WTC11 (cell line): ENCODE measurements at regions not wholly inside any gene's neighbourhood (a gene's known extent, or its start where the extent isn't known, plus 50 kb on each side); places are given as distances from the start of the nearest gene placed in this dataset.

ENCODE experiments used
- ATAC-seq: fragments of 200-7000 bp; cut with Tn5 transposase; 2 replicates; pipeline ENCODE4 v1.10.0; 2021; ENCODE audit warnings: mild to moderate bottlenecking, moderate library complexity
- CTCF ChIA-PET: fragments of 300-600 bp; sonication (Branson Sonifier 250); formaldehyde crosslinking; loops from one replicate; lab custom pipeline; 2021; ENCODE audit warnings: antibody characterized with exemption; lab: Charles Lee
- POLR2A ChIA-PET: fragments of 350-600 bp; sonication (Branson Sonifier 250); formaldehyde crosslinking; loops from one replicate; lab custom pipeline; 2021; ENCODE audit warnings: antibody characterized with exemption; lab: Charles Lee
- DNase-seq: peaks from one replicate; pipeline ENCODE4 v3.0.0; 2021; ENCODE audit warnings: low spot score
- H3K27ac Mint-ChIP-seq: 2 replicates; pipeline ENCODE4 v1.8.0; 2021; ENCODE audit warnings: mixed read lengths
- H3K27me3 Mint-ChIP-seq: 2 replicates; pipeline ENCODE4 v1.8.0; 2021; ENCODE audit warnings: low read depth, mild to moderate bottlenecking, moderate library complexity, mixed read lengths
- H3K36me3 Mint-ChIP-seq: 2 replicates; pipeline ENCODE4 v1.8.0; 2021; ENCODE audit warnings: mixed read lengths
- H3K4me1 Mint-ChIP-seq: 2 replicates; pipeline ENCODE4 v1.8.0; 2022; ENCODE audit warnings: mixed read lengths
- H3K4me3 Mint-ChIP-seq: 2 replicates; pipeline ENCODE4 v1.8.0; 2021; ENCODE audit warnings: mild to moderate bottlenecking, moderate library complexity, mixed read lengths
- H3K9me3 Mint-ChIP-seq: 2 replicates; pipeline ENCODE4 v1.8.0; 2021; ENCODE audit warnings: mixed read lengths
- CBFB ChIP-seq: sonication (generic); formaldehyde crosslinking; IDR thresholded peaks from 2 replicates; pipeline ENCODE4 v1.8.1; 2022; ENCODE audit warnings: mild to moderate bottlenecking, low read depth, missing genetic modification reagents
- CREB1 ChIP-seq: sonication (generic); formaldehyde crosslinking; IDR thresholded peaks from 2 replicates; pipeline ENCODE4 v1.8.0; 2023; ENCODE audit warnings: mild to moderate bottlenecking, missing genetic modification reagents
- CREM ChIP-seq: sonication (generic); formaldehyde crosslinking; IDR thresholded peaks from 2 replicates; pipeline ENCODE4 v1.8.1; 2022; ENCODE audit warnings: mild to moderate bottlenecking, missing genetic modification reagents, moderate library complexity
- ERG ChIP-seq: fragments of 250-450 bp; sonication (Bioruptor Pico); IDR thresholded peaks from 2 replicates; pipeline ENCODE4 v1.8.0; 2021; ENCODE audit warnings: mild to moderate bottlenecking
- GTF2I ChIP-seq: fragments of 250-450 bp; sonication (Bioruptor Pico); conservative IDR thresholded peaks from 2 replicates; pipeline ENCODE4 v1.4.0; 2021; ENCODE audit warnings: mild to moderate bottlenecking
- IRF1 ChIP-seq: sonication (generic); formaldehyde crosslinking; IDR thresholded peaks from 2 replicates; pipeline ENCODE4 v1.8.0; 2023; ENCODE audit warnings: missing genetic modification reagents
- IRF2 ChIP-seq: sonication (generic); formaldehyde crosslinking; IDR thresholded peaks from 2 replicates; pipeline ENCODE4 v1.8.0; 2022; ENCODE audit warnings: low read depth, missing genetic modification reagents, borderline replicate concordance
- JUN ChIP-seq: sonication (generic); formaldehyde crosslinking; IDR thresholded peaks from 2 replicates; pipeline ENCODE4 v1.8.0; 2023; ENCODE audit warnings: mild to moderate bottlenecking, missing genetic modification reagents
- NR1H2 ChIP-seq: sonication (generic); formaldehyde crosslinking; IDR thresholded peaks from 2 replicates; pipeline ENCODE4 v1.9.0; 2021; ENCODE audit warnings: mild to moderate bottlenecking, moderate library complexity, missing genetic modification reagents
- NR3C1 ChIP-seq: sonication (generic); formaldehyde crosslinking; conservative IDR thresholded peaks from 2 replicates; pipeline ENCODE4 v1.8.1; 2023; ENCODE audit warnings: low read depth, mild to moderate bottlenecking, missing genetic modification reagents
- SMAD4 ChIP-seq: sonication (generic); formaldehyde crosslinking; IDR thresholded peaks from 2 replicates; pipeline ENCODE4 v1.8.0; 2022; ENCODE audit warnings: mild to moderate bottlenecking, missing genetic modification reagents
- STAT6 ChIP-seq: sonication (generic); formaldehyde crosslinking; conservative IDR thresholded peaks from 2 replicates; pipeline ENCODE4 v1.8.1; 2023; ENCODE audit warnings: mild to moderate bottlenecking, low read depth, missing genetic modification reagents, moderate library complexity
- TCF7 ChIP-seq: sonication (generic); formaldehyde crosslinking; IDR thresholded peaks from 2 replicates; pipeline ENCODE4 v1.8.0; 2022; ENCODE audit warnings: mild to moderate bottlenecking, low read depth, missing genetic modification reagents, moderate library complexity
- ZBTB21 ChIP-seq: sonication (generic); formaldehyde crosslinking; IDR thresholded peaks from 2 replicates; pipeline ENCODE4 v1.8.1; 2023; ENCODE audit warnings: mild to moderate bottlenecking, missing genetic modification reagents, borderline replicate concordance
- ZNF232 ChIP-seq: sonication (generic); formaldehyde crosslinking; IDR thresholded peaks from 2 replicates; pipeline ENCODE4 v1.8.0; 2022; ENCODE audit warnings: mild to moderate bottlenecking, missing genetic modification reagents
- ZNF263 ChIP-seq: sonication (generic); formaldehyde crosslinking; IDR thresholded peaks from 2 replicates; pipeline ENCODE4 v1.8.1; 2022; ENCODE audit warnings: low read depth, mild to moderate bottlenecking, moderate library complexity, missing genetic modification reagents
- ZNF281 ChIP-seq: sonication (generic); formaldehyde crosslinking; IDR thresholded peaks from 2 replicates; pipeline ENCODE4 v1.8.0; 2023; ENCODE audit warnings: mild to moderate bottlenecking, missing genetic modification reagents
- ZNF416 ChIP-seq: fragments of 250-450 bp; sonication (Bioruptor Pico); IDR thresholded peaks from 2 replicates; pipeline ENCODE4 v1.9.0; 2021; ENCODE audit warnings: mild to moderate bottlenecking, inconsistent platforms
- ZNF532 ChIP-seq: fragments of 250-450 bp; sonication (Bioruptor Pico); IDR thresholded peaks from 2 replicates; pipeline ENCODE4 v1.9.0; 2021; ENCODE audit warnings: mild to moderate bottlenecking, borderline replicate concordance
- ZSCAN18 ChIP-seq: fragments of 250-450 bp; sonication (Bioruptor Pico); IDR thresholded peaks from 2 replicates; pipeline ENCODE4 v2.1.2; 2022; ENCODE audit warnings: mild to moderate bottlenecking, moderate library complexity

GRCh38 chr18:38884050-38884449 lies 1318.5 kb upstream of the CELF4 start (continued):
- no peak for TF ChIP-seq ZNF281
- no peak for TF ChIP-seq IRF2 (CRISPR knock-in tag)
- TF ChIP-seq STAT6 = no peak
- TF ChIP-seq JUN = no peak
- no peak for TF ChIP-seq GTF2I (CRISPR knock-in tag)
- TF ChIP-seq ERG (CRISPR knock-in tag) = no peak
- TF ChIP-seq ZNF416 (CRISPR knock-in tag) = no peak
- TF ChIP-seq CREB1 (CRISPR knock-in tag) = no peak

GRCh38 chr18:38883111-38883510 lies 1317.5 kb upstream of the CELF4 start:
- no peak overlapping the region for H3K4me3 Mint-ChIP-seq
- H3K27ac Mint-ChIP-seq = no peak overlapping the region
- H3K4me1 Mint-ChIP-seq = peaks cover 19% of the 10 kb centered on the region
- H3K27me3 Mint-ChIP-seq = no peaks in the 10 kb centered on the region
- CTCF ChIA-PET = interaction anchor here (0.7 kb wide), 1 partner anchor 90 kb away, joined by 3 read pairs; no protein-coding TSS in a partner anchor
- ATAC-seq (no peak), DNase-seq (no peak)
- POLR2A ChIA-PET = no interaction called here
- H3K36me3 Mint-ChIP-seq = no peaks in the 10 kb centered on the region
- TF ChIP-seq CREM (CRISPR knock-in tag) = no peak
- TF ChIP-seq, all 79 proteins: peak for 0
- peaks cover 7% of the 10 kb centered on the region for H3K9me3 Mint-ChIP-seq

GRCh38 chr18:38879871-38880270 lies 1314.3 kb upstream of the CELF4 start:
- Mint-ChIP-seq H3K4me1 (peaks cover 8% of the 10 kb centered on the region), H3K9me3 (peaks cover 10% of the 10 kb centered on the region), H3K27me3 (no peaks in the 10 kb centered on the region), H3K27ac (no peak overlapping the region), H3K36me3 (no peaks in the 10 kb centered on the region), H3K4me3 (no peak overlapping the region)
- ChIA-PET POLR2A (no interaction called here), CTCF (interaction anchor here (0.7 kb wide), 1 partner anchor 1333 kb away, joined by 3 read pairs; no protein-coding TSS in a partner anchor)
- DNase-seq (no peak), ATAC-seq (no peak)
- TF ChIP-seq CBFB (CRISPR knock-in tag) = no peak
- no peak for TF ChIP-seq ZNF232 (CRISPR knock-in tag)
- TF ChIP-seq ZSCAN18 (CRISPR knock-in tag) = no peak
- no peak for TF ChIP-seq ZNF532 (CRISPR knock-in tag)
- TF ChIP-seq SMAD4 = no peak
- no peak for TF ChIP-seq IRF1 (CRISPR knock-in tag)
- no peak for TF ChIP-seq ZBTB21 (CRISPR knock-in tag)
- TF ChIP-seq TCF7 = no peak
- TF ChIP-seq NR1H2 (CRISPR knock-in tag) = no peak
- TF ChIP-seq ZNF263 = no peak
- no peak for TF ChIP-seq NR3C1 (CRISPR knock-in tag)
- TF ChIP-seq CREB1 (CRISPR knock-in tag) = no peak
